ENCODE measurements at regions not wholly inside any gene's neighbourhood (a gene's known extent, or its start where the extent isn't known, plus 50 kb on each side); places are given as distances from the start of the nearest gene placed in this dataset.

DNA sequence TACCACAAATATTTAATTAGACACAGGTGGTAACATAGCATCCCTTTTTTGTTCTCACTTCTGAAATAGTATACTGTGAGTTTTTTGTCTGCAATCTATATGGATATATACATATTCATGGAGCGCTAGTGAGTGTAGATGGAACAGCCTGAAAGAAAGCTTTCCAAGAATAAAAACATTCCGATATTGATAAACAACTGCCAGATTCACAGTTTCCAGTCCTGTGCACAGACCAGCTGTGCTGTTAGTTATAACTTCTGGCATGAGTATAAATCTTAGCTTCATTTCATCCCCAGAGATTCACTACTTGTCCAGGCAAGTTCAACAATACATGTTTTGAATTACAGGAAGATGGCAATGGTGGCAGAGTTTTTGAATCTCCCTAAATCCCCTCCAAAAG, 467.1 kb upstream of the STEAP1 start:
- TF ChIP-seq POLR2A (IDR thresholded peaks at IDR 0.05; ENCODE audit: low read depth, low read length) = no peak
- no peak for TF ChIP-seq POLR2AphosphoS5 (IDR thresholded peaks at IDR 0.05; ENCODE audit: low read depth, low read length)
- TF ChIP-seq TAF1 (IDR thresholded peaks at IDR 0.05; ENCODE audit: borderline replicate concordance, low read depth, low read length) = no peak

Measured in GM12892 (cell line).